Left lung (tissue), 4 donors: ENCODE measurements at regions not wholly inside any gene's neighbourhood (a gene's known extent, or its start where the extent isn't known, plus 50 kb on each side); places are given as distances from the start of the nearest gene placed in this dataset.
"Not testable (repeated sequence)": the region's sequence is repeated elsewhere in the genome, so short reads cannot be mapped to it uniquely, and the experiment has no call there.

Experiments
- ATAC-seq: fragments of 200-7000 bp; cut with Tn5 transposase; one replicate; pipeline ENCODE4 v1.9.1; 2020; ENCODE audit warnings: moderate library complexity
- DNase-seq, 4 donors: peaks; one replicate each; pipeline ENCODE4 v3.0.0-alpha.2; 2013 to 2020
- H3K27ac ChIP-seq, 2 donors: fragments of 200-600 bp; sonication (generic) in 1 of 2; one replicate each; pipeline versions ENCODE4 v1.5.0 to v1.8.0; 2020 to 2021
- H3K27me3 ChIP-seq, 2 donors: fragments of 200-600 bp; sonication (generic) in 1 of 2; one replicate each; pipeline versions ENCODE4 v1.5.0 to v1.8.0; 2020 to 2021
- H3K36me3 ChIP-seq, 2 donors: fragments of 200-600 bp; sonication (generic) in 1 of 2; one replicate each; pipeline versions ENCODE4 v1.5.0 to v1.8.0; 2020 to 2021
- H3K4me1 ChIP-seq, 2 donors: fragments of 200-600 bp; one replicate each; pipeline ENCODE4 v1.8.0; 2021
- H3K4me3 ChIP-seq, 2 donors: fragments of 200-600 bp; sonication (generic) in 1 of 2; one replicate each; pipeline versions ENCODE4 v1.5.0 to v1.8.0; 2020 to 2021; ENCODE audit warnings: mild to moderate bottlenecking in 1 of 2
- H3K9me3 ChIP-seq, 2 donors: fragments of 200-600 bp; sonication (generic) in 1 of 2; one replicate each; pipeline versions ENCODE4 v1.5.0 to v1.8.0; 2020 to 2021
- intact Hi-C, 2 donors: fragments of 100-400 bp; cut with DNase I; formaldehyde crosslinking; loops; one replicate each; pipeline versions ENCODE4 v1.11.2 to v1.14.2; 2022
- TF ChIP-seq, protein P1 (sequence below), 2 donors: fragments of 200-600 bp; sonication (generic) in 1 of 2; IDR thresholded peaks; one replicate each; pipeline versions ENCODE4 v1.5.0 to v1.8.0; 2021; ENCODE audit warnings: antibody characterized with exemption in 2 of 2
- donor health status: DM: no; HTN: yes; CAD: no.
- donor health status: DM: no; HTN: no; CAD: no.

DNA sequence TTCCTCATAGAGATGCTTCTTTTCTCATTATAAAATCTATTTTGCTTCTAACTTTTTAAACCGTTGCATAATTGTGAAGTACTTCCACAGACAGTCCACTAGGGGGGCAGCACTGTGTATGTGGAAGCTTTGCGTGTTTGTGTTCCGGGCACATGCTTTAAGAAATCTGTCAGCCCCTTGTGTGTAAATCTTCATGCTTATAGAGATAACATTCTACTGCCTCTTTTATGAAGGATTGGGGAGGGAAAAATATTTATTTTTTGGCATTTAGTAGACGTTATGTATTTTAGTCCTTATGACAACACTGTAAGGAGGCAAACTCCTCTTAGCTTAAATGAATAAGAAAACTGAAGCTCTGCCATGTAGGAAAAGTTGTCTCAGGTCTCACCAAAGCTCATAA is 157.3 kb upstream of the PTGFR start:
- Histone ChIP-seq H3K4me3 (no peak overlapping the region), H3K4me1 (no peaks in the 10 kb centered on the region), H3K36me3 (no peaks in the 10 kb centered on the region), H3K27ac (no peak overlapping the region), H3K9me3 (peaks cover 0 to 2% of the 10 kb centered on the region in 2 donors), H3K27me3 (no peaks in the 10 kb centered on the region)
- ATAC-seq: peak; percentile 88
- TF ChIP-seq, protein P1, sequence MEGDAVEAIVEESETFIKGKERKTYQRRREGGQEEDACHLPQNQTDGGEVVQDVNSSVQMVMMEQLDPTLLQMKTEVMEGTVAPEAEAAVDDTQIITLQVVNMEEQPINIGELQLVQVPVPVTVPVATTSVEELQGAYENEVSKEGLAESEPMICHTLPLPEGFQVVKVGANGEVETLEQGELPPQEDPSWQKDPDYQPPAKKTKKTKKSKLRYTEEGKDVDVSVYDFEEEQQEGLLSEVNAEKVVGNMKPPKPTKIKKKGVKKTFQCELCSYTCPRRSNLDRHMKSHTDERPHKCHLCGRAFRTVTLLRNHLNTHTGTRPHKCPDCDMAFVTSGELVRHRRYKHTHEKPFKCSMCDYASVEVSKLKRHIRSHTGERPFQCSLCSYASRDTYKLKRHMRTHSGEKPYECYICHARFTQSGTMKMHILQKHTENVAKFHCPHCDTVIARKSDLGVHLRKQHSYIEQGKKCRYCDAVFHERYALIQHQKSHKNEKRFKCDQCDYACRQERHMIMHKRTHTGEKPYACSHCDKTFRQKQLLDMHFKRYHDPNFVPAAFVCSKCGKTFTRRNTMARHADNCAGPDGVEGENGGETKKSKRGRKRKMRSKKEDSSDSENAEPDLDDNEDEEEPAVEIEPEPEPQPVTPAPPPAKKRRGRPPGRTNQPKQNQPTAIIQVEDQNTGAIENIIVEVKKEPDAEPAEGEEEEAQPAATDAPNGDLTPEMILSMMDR (IDR thresholded peaks at IDR 0.05): peak; percentile 35 to 71
- intact Hi-C loops: no loop called here
- DNase-seq: peak in 1 of 4 donors; percentile 3

DNA sequence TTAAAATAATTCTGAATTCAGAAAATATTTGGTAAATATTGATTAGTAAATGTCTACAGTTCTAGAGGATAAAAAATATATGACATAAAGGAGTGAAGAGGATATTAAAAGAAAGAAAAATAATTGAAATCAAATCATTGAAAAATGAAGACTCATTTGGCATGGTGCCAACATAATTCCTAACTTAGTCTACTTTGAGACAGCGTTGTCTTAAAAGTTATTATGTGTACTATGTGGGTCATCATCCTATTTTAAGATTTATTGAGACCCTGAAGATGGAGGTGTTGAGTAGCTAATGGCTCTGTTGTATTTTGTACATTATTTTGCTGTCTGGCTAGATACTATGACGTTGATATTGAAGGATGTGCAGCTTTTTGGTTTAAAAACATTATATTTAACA is 156.7 kb upstream of the PTGFR start:
- TF ChIP-seq, protein P1 (IDR thresholded peaks at IDR 0.05): no peak
- ATAC-seq: no peak
- DNase-seq: no peak
- intact Hi-C loops: no loop called here
- Histone ChIP-seq H3K4me1 (no peaks in the 10 kb centered on the region), H3K4me3 (no peak overlapping the region), H3K36me3 (no peaks in the 10 kb centered on the region), H3K27me3 (no peaks in the 10 kb centered on the region), H3K9me3 (peaks cover 0 to 2% of the 10 kb centered on the region in 2 donors), H3K27ac (no peak overlapping the region)

GRCh38 chr1:78334952-78335351 is 155.8 kb upstream of the PTGFR start:
- Histone ChIP-seq H3K4me1 (no peaks in the 10 kb centered on the region), H3K4me3 (no peak overlapping the region), H3K27ac (no peak overlapping the region), H3K27me3 (no peaks in the 10 kb centered on the region), H3K36me3 (no peaks in the 10 kb centered on the region), H3K9me3 (peaks cover 0 to 2% of the 10 kb centered on the region in 2 donors)
- intact Hi-C loops: no loop called here
- no peak for DNase-seq
- peak; percentile 25 for ATAC-seq
- TF ChIP-seq, protein P1 (IDR thresholded peaks at IDR 0.05): no peak

GRCh38 chr1:78336751-78337150 is 154.0 kb upstream of the PTGFR start:
- intact Hi-C loops, ATAC-seq, H3K4me3 ChIP-seq, H3K4me1 ChIP-seq, DNase-seq, H3K9me3 ChIP-seq, H3K36me3 ChIP-seq, H3K27me3 ChIP-seq, H3K27ac ChIP-seq: not testable (repeated sequence)

GRCh38 chr1:78339490-78339889 is 151.3 kb upstream of the PTGFR start:
- no peak for ATAC-seq
- H3K36me3 ChIP-seq: no peaks in the 10 kb centered on the region
- H3K9me3 ChIP-seq: peaks cover 0 to 2% of the 10 kb centered on the region in 2 donors
- no peak overlapping the region for H3K4me3 ChIP-seq
- no peak overlapping the region for H3K27ac ChIP-seq
- H3K27me3 ChIP-seq: no peaks in the 10 kb centered on the region
- H3K4me1 ChIP-seq: no peaks in the 10 kb centered on the region
- intact Hi-C loops: no loop called here
- no peak for DNase-seq
- TF ChIP-seq, protein P1 (IDR thresholded peaks at IDR 0.05): no peak

- Histone ChIP-seq H3K27me3 (no peaks in the 10 kb centered on the region), H3K27ac (no peak overlapping the region), H3K4me1 (no peaks in the 10 kb centered on the region), H3K4me3 (no peak overlapping the region), H3K36me3 (no peaks in the 10 kb centered on the region), H3K9me3 (peaks cover 0 to 2% of the 10 kb centered on the region in 2 donors)
- peak; percentile 39 for ATAC-seq
- DNase-seq: no peak
- TF ChIP-seq, protein P1 (IDR thresholded peaks at IDR 0.05): no peak
- intact Hi-C loops: no loop called here
Measured at GRCh38 chr1:78340006-78340405, 150.8 kb upstream of the PTGFR start.
